GM23248 (cell line): ENCODE measurements at regions not wholly inside any gene's neighbourhood (a gene's known extent, or its start where the extent isn't known, plus 50 kb on each side); places are given as distances from the start of the nearest gene placed in this dataset.

ENCODE experiments used
- DNase-seq: peaks from one replicate; pipeline ENCODE4 v3.0.0-alpha.2; 2015
- H2AFZ ChIP-seq: fragments of 200-600 bp; sonication (generic); 2 replicates; pipeline ENCODE4 v1.6.1; 2016; ENCODE audit warnings: antibody characterized with exemption
- H3F3A ChIP-seq: fragments of 200-600 bp; sonication (generic); 2 replicates; pipeline ENCODE4 v1.6.1; 2016; ENCODE audit warnings: mild to moderate bottlenecking, antibody characterized with exemption, mixed run types; ENCODE audit not compliant: insufficient read depth
- H3K27ac ChIP-seq: fragments of 200-600 bp; sonication (generic); 2 replicates; pipeline ENCODE4 v1.5.1; 2016; ENCODE audit warnings: mild to moderate bottlenecking
- H3K27me3 ChIP-seq: fragments of 200-600 bp; sonication (generic); replicated peaks from 2 replicates; pipeline ENCODE4 v1.6.1; 2016; ENCODE audit warnings: mild to moderate bottlenecking; ENCODE audit not compliant: insufficient read depth
- H3K36me3 ChIP-seq: fragments of 200-600 bp; sonication (generic); 2 replicates; pipeline ENCODE4 v1.6.1; 2016; ENCODE audit warnings: low read depth, mild to moderate bottlenecking
- H3K4me1 ChIP-seq: fragments of 200-600 bp; sonication (generic); 2 replicates; pipeline ENCODE4 v1.6.1; 2016; ENCODE audit warnings: mild to moderate bottlenecking; ENCODE audit not compliant: insufficient read depth
- H3K4me2 ChIP-seq: fragments of 200-600 bp; sonication (generic); one replicate; pipeline ENCODE4 v1.6.1; 2016; ENCODE audit warnings: mild to moderate bottlenecking; ENCODE audit not compliant: unreplicated experiment
- H3K4me3 ChIP-seq: fragments of 200-600 bp; sonication (generic); 2 replicates; pipeline ENCODE4 v1.5.1; 2016; ENCODE audit warnings: mild to moderate bottlenecking
- H3K79me2 ChIP-seq: fragments of 200-600 bp; sonication (generic); 2 replicates; pipeline ENCODE4 v1.6.1; 2016; ENCODE audit warnings: mild to moderate bottlenecking; ENCODE audit not compliant: insufficient read depth
- H3K9ac ChIP-seq: fragments of 200-600 bp; sonication (generic); 2 replicates; pipeline ENCODE4 v1.6.1; 2016; ENCODE audit warnings: mild to moderate bottlenecking
- H3K9me2 ChIP-seq: fragments of 200-600 bp; sonication (generic); 2 replicates; pipeline ENCODE4 v1.6.1; 2016; ENCODE audit warnings: mixed run types, mild to moderate bottlenecking, moderate library complexity; ENCODE audit not compliant: insufficient read depth
- H3K9me3 ChIP-seq: fragments of 200-600 bp; sonication (generic); one replicate; pipeline ENCODE4 v1.6.1; 2017; ENCODE audit warnings: low read depth
- H4K20me1 ChIP-seq: fragments of 200-600 bp; sonication (generic); 2 replicates; pipeline ENCODE4 v1.6.0; 2016; ENCODE audit not compliant: insufficient read depth
- EZH2 ChIP-seq: fragments of 200-600 bp; sonication (generic); IDR thresholded peaks from 2 replicates; pipeline ENCODE4 v1.6.1; 2018; ENCODE audit warnings: antibody characterized with exemption, mild to moderate bottlenecking; ENCODE audit not compliant: insufficient read depth, poor library complexity, severe bottlenecking
- EZH2phosphoT487 ChIP-seq: fragments of 200-600 bp; sonication (generic); IDR thresholded peaks from 2 replicates; pipeline ENCODE4 v1.6.1; 2018; ENCODE audit warnings: antibody characterized with exemption, moderate library complexity, mild to moderate bottlenecking, low read depth; ENCODE audit not compliant: insufficient read depth
- WGBS, 2 experiments: methylation state at CpG; one replicate each; pipeline ENCODE4 v1.1.6; 2015 to 2017; ENCODE audit warnings: low lambda C conversion rate in 2 of 2, low coverage in 1 of 2; ENCODE audit errors: missing lambda C conversion rate in 2 of 2; 5-methylcytosine and 5-hydroxymethylcytosine counted together
- in situ Hi-C: fragments of 300-500 bp; cut with MboI; formaldehyde crosslinking; loops from 2 replicates; pipeline ENCODE4 v1.15.0; 2020

GRCh38 chr16:64254443-64255367 is 867.2 kb downstream of the CDH11 start:
- Histone ChIP-seq H3K79me2 (no peaks in the 10 kb centered on the region), H3F3A (no peaks in the 10 kb centered on the region), H3K36me3 (no peaks in the 10 kb centered on the region), H3K4me3 (no peak overlapping the region), H3K9me3 (no peaks in the 10 kb centered on the region), H4K20me1 (no peaks in the 10 kb centered on the region), H3K27ac (no peak overlapping the region), H3K4me2 (no peak overlapping the region), H3K27me3 (no peaks in the 10 kb centered on the region), H3K4me1 (no peaks in the 10 kb centered on the region), H3K9me2 (no peaks in the 10 kb centered on the region), H3K9ac (no peak overlapping the region), H2AFZ (no peak overlapping the region)
- in situ Hi-C loops: no loop called here
- WGBS, 2 experiments: 89 to 91% methylated on average over 4 of the region's 4 CpGs
- no peak for DNase-seq
- TF ChIP-seq EZH2phosphoT487: no peak
- no peak for TF ChIP-seq EZH2

GRCh38 chr16:64253525-64253924 is 868.3 kb downstream of the CDH11 start:
- no peaks in the 10 kb centered on the region for H4K20me1 ChIP-seq
- no peaks in the 10 kb centered on the region for H3F3A ChIP-seq
- no peak overlapping the region for H3K9ac ChIP-seq
- H3K9me2 ChIP-seq: no peaks in the 10 kb centered on the region
- no peak for DNase-seq
- H3K27me3 ChIP-seq: no peaks in the 10 kb centered on the region
- no peak overlapping the region for H3K27ac ChIP-seq
- WGBS, 2 experiments: 71 to 78% methylated on average over 3 of the region's 3 CpGs
- no peaks in the 10 kb centered on the region for H3K79me2 ChIP-seq
- TF ChIP-seq EZH2: no peak
- TF ChIP-seq EZH2phosphoT487: no peak
- no peak overlapping the region for H3K4me2 ChIP-seq
- H3K4me1 ChIP-seq: no peaks in the 10 kb centered on the region
- H3K4me3 ChIP-seq: no peak overlapping the region
- H2AFZ ChIP-seq: no peak overlapping the region
- no peaks in the 10 kb centered on the region for H3K9me3 ChIP-seq
- in situ Hi-C loops: no loop called here
- H3K36me3 ChIP-seq: no peaks in the 10 kb centered on the region

GRCh38 chr16:64253096-64253495 is 868.8 kb downstream of the CDH11 start:
- Histone ChIP-seq H3K4me3 (no peak overlapping the region), H3K36me3 (no peaks in the 10 kb centered on the region), H3K4me2 (no peak overlapping the region), H3K9me3 (no peaks in the 10 kb centered on the region), H3K27me3 (no peaks in the 10 kb centered on the region), H3K4me1 (no peaks in the 10 kb centered on the region), H3K9me2 (no peaks in the 10 kb centered on the region), H3K9ac (no peak overlapping the region), H4K20me1 (no peaks in the 10 kb centered on the region), H3F3A (no peaks in the 10 kb centered on the region), H2AFZ (no peak overlapping the region), H3K79me2 (no peaks in the 10 kb centered on the region), H3K27ac (no peak overlapping the region)
- DNase-seq: peak; percentile 36
- TF ChIP-seq EZH2phosphoT487: no peak
- TF ChIP-seq EZH2: no peak
- in situ Hi-C loops: no loop called here

GRCh38 chr16:64251742-64252141 is 870.1 kb downstream of the CDH11 start:
- Histone ChIP-seq H3F3A (no peaks in the 10 kb centered on the region), H3K36me3 (no peaks in the 10 kb centered on the region), H2AFZ (no peak overlapping the region), H3K9ac (no peak overlapping the region), H3K9me3 (no peaks in the 10 kb centered on the region), H3K4me1 (no peaks in the 10 kb centered on the region), H3K4me2 (no peak overlapping the region), H3K4me3 (no peak overlapping the region), H3K27me3 (no peaks in the 10 kb centered on the region), H3K27ac (no peak overlapping the region), H3K79me2 (no peaks in the 10 kb centered on the region), H3K9me2 (no peaks in the 10 kb centered on the region), H4K20me1 (no peaks in the 10 kb centered on the region)
- WGBS, 2 experiments: 89 to 95% methylated on average over 2 of the region's 2 CpGs
- TF ChIP-seq EZH2phosphoT487 (no peak), EZH2 (no peak)
- in situ Hi-C loops: no loop called here
- no peak for DNase-seq
